RKO (cell line): ENCODE measurements at regions not wholly inside any gene's neighbourhood (a gene's known extent, or its start where the extent isn't known, plus 50 kb on each side); places are given as distances from the start of the nearest gene placed in this dataset.

Experiments used
- DNase-seq: peaks from one replicate; pipeline ENCODE4 v3.0.0-alpha.2; 2016; ENCODE audit warnings: low spot score

- DNase-seq: no peak
Measured at GRCh38 chr18:7349181-7349837, 118.4 kb downstream of the LRRC30 start.

- DNase-seq: no peak
Measured at GRCh38 chr18:7358989-7359726, 128.3 kb downstream of the LRRC30 start.

DNA sequence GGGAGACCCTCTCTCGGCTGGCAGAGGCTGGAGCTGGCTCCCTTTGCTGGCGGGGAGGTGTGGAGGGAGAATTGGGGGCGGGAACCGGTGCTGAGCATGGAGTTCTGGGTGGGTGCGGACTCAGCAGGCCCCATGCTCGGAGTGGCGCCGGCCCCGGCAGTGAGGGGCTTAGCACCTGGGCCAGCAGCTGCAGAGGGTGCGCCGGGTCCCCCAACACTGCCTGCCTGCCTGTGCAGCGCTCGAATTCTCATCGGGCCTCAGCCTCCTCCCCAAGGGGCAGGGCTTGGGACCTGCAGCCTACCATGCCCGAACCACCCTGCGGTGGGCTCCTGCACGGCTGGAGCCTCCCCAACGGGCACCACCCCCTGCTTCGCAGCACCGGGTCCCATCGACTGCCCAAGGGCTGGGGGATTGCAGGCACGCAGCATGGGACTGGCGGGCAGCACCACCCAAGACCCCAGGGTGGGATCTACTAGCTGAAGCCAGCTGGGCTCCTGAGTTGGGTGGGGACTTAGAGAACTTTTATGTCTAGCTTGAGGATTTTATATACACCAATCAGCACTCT, 129.8 kb downstream of the LRRC30 start:
- DNase-seq: no peak

GRCh38 chr18:7363338-7363737, 132.4 kb downstream of the LRRC30 start:
- no peak for DNase-seq

GRCh38 chr18:7366597-7366996, 135.7 kb downstream of the LRRC30 start:
- DNase-seq: no peak

DNA sequence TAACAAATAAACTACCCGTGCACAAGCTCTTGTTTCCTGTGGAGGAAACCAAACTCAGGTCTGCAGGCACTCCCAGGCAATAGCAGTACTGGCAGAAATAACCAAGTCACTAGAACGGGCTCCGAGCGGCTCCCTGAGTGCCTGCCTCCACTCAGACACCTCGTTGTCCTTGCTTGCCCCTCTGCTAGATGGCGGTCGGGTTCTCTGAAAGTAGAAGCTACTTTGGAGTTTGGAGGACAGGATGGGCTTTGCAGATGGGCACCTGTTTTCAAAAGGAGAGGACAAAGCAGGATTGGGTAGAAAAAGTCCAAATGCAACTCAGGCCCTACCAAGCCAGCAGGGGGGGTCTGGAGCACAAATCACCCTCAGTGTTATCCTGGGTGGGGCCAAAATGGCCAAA, 136.4 kb downstream of the LRRC30 start:
- no peak for DNase-seq

DNA sequence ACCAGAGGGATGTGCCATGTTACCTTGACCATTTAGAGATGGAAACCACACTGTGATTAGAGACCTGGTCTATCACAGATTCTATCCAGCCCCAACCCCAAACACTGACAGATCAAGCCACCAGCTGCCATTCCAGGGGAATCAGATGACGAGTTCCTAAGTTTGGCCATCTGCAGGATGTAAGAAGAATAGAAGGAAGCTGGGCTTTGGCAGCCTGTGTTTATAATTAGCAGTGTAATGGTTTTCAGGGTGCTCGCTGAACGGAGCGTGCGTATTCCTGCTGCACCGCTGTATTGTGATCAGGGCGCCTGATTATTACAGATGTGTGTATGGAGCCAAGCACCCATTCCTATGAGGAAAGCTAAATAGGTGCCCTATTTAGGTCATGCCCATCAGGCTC, 138.1 kb downstream of the LRRC30 start:
- no peak for DNase-seq

DNA sequence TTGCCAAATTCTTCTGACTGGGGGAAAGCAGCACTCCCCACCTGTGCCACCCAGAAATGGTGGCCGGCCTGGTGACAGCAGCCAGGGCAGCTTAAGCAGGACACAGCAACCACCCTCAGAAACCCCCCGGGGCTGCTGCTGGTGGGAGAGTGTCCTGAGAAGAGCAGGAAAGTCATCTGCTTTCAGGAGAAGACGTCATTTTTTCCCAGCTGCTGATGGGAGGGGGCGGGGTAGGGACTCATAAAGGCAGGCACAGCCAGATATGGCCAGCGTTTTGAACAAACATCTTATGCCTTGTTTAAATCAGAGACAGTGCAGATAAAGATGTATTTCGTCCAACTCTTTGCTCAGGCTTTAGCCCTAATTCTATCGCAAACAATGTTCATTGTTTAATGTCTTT, 139.5 kb downstream of the LRRC30 start:
- DNase-seq: no peak

DNA sequence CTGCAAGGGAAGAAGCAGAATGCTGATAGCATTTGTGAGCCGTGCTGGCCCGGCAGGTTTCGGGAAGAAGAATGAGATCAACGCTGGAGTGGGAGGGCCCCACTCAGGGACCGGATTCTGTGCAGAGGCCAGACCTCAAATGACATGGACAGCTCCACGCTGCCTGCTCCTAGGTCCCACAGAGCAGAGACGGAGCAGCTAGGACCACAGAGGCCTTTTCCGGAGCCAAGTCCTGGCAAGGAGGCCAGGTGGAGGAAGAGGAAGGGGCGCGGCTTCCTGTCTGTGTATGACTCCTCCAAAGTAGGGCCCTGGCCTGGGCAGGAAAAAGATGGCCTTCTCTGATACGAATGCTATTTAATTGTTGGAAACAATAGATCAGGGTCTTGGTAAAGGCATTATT, 139.9 kb downstream of the LRRC30 start:
- no peak for DNase-seq

DNA sequence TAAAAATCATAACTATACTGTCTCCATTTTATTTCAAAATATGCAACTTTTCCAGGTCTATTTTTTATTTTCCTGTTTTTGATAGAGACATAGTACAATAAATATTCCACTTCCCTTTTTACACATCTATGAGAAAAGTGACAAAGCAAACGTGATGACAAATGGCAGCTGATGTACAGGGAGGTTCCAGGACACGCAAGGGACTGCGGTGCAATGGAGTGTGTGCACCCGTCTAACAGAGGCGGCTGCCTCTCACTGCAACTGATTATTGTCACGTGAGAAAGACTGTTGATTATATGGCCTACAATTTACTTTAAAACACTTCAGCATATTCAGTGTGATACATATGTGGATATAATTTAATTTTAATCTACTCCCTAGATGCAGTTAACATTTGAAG, 142.6 kb downstream of the LRRC30 start:
- no peak for DNase-seq

GRCh38 chr18:7381307-7381706, 150.4 kb downstream of the LRRC30 start:
- no peak for DNase-seq

- DNase-seq: no peak
Measured at GRCh38 chr18:7382328-7383001, 151.6 kb downstream of the LRRC30 start.

DNA sequence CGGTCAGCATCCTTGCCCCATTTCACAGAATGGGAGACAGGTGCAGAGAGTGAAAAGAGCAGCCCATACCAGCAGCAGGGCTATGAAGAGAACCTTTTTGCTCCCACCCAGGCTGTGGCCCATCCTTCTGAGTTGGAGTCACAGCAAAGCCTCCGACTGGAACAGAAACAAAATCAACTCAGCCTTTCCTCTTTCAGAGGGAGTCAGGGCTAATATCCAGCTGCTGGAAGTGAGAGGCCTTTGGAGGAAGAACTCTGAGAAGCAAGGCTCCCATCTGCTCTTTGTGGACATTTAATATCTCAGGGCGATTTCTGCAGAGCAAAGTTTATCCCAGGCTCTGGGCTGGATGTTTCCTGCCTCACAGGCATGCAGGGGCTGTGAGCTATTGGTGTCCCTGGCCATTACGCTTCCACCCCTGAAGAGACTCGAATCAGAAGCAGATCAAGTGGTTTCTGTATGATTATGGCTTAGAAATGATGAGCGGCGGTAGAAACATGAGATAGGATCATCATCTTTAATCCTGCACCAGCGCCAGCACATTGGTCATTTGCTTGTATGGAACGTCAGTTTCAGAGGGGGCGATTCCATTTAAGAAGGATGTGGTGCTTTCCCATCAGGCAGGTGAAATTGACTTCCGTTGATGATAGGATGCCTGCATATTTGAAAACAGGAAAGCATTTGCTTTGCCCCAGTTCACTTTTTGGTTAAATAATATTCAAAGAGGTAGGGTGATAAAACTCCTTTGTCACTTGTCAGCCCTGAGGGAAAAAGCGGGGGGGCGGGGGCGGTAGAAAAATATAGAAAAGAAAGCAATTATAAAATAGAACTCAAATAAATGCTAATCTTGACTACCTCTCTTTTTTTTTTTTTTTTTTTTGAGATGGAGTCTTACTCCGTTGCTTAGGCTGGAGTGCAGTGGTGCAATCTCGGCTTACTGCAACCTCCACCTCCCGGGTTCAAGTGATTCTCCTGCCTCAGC, 152.4 kb downstream of the LRRC30 start:
- DNase-seq: no peak

DNA sequence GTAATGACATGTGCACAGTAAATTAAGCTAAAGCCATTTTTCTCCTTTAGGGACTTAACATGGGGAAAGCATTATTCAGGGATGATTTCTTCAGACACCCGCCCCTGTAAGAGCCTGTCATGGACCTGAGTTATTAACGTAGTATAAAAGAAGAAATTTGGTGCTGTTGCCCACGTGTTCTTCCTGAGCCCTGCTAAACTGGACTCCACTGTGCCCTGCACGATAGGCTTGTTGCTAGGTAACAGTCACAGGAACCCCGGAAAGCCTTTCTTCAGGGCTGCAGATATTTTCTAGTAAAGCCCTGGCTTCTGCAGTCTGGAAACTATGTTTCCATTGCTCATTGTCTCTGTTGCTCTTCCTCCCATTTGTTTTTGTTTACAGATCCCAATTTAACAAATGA, 157.9 kb downstream of the LRRC30 start:
- no peak for DNase-seq

DNA sequence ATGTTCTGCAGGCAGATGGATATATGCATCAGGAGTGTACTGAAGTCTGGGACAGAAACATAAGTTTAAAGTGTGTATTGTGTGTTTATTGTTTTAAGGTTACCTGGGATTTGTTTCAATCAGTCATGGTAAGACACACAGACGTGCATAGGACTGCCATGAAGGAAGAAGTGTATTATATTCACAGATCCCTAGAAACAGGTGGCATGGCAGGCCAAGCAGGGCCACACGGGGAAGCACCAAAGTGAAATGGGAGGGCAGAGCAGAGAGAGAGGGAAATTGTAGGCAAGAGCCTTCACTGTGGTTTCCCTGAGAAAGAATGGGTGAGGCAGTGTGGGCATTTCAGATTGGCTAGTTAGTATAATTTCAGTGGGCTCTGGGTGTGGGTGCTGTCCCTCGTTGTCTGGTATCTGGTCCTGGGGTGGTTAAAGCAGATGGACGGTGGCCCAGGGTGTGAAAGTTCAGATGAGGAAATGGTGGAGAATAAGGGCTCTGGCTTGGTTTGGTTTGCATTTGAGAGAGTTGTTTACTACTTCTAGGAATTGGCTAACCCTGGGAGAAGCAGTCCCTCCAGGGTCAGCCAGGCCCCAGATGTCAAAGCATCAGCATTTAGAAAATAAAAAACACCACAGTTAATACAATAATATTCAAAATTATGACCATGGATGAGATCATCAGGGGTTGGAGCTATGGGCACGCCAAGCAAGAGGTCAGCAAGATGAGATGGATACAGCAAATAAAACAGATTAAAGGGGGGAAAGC, 160.0 kb downstream of the LRRC30 start:
- DNase-seq: no peak

- DNase-seq: no peak
Measured at GRCh38 chr18:7393080-7393479, 162.2 kb downstream of the LRRC30 start.

- DNase-seq: no peak
Measured at GRCh38 chr18:7394050-7394659, 163.3 kb downstream of the LRRC30 start.

GRCh38 chr18:7395566-7395965, 164.7 kb downstream of the LRRC30 start:
- DNase-seq: no peak

DNA sequence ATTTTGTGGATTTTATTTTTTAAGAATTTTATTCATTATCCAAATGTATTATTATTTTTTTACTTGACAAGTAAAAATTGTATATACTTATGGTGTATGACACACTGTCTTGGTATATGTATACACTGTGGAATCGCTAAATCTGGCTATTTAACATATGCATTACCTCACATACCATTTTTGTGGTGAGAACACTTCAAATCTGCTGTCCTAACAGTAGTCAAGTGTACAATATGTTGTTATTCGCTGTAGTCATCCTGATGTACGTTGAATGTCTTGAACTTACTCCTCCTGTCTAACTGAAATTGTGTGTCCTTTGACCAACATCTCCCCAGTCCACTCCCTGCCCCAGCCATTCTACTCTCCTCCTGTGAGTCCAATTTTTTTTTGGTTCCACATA, 153.2 kb upstream of the PTPRM start:
- no peak for DNase-seq

GRCh38 chr18:7414459-7414858, 152.7 kb upstream of the PTPRM start:
- DNase-seq: no peak
